H1 (cell line): ENCODE measurements at regions not wholly inside any gene's neighbourhood (a gene's known extent, or its start where the extent isn't known, plus 50 kb on each side); places are given as distances from the start of the nearest gene placed in this dataset.

Source experiments
- CTCF ChIA-PET: fragments of 300-600 bp; sonication (Branson Sonifier 250); formaldehyde crosslinking; loops from one replicate; lab custom pipeline; 2021; ENCODE audit not compliant: partially characterized antibody; lab: Charles Lee
- POLR2A ChIA-PET: fragments of 300-600 bp; sonication (Branson Sonifier 250); formaldehyde crosslinking; loops from one replicate; lab custom pipeline; 2021; ENCODE audit warnings: inconsistent platforms; ENCODE audit not compliant: partially characterized antibody; lab: Charles Lee
- DNase-seq, 2 experiments: peaks; one replicate each; pipeline versions ENCODE4 v3.0.0 to v3.0.0-alpha.2; 2010 to 2022; ENCODE audit warnings: low spot score in 2 of 2, low read depth in 1 of 2, mixed read lengths in 1 of 2
- FAIRE-seq: peaks from 2 replicates; lab custom pipeline; 2011; peaks lifted over from hg19 to GRCh38; lab: Jason Lieb, UNC
- H2AFZ ChIP-seq: 2 replicates; pipeline ENCODE4 v1.8.1; 2012; ENCODE audit warnings: low read length, inconsistent platforms
- H2AK5ac ChIP-seq: 2 replicates; pipeline ENCODE4 v1.6.1; 2013; ENCODE audit warnings: low read depth, low read length
- H2BK120ac ChIP-seq: replicated peaks from 2 replicates; pipeline ENCODE3; 2013; ENCODE audit warnings: low read depth, low read length, inconsistent platforms
- H2BK12ac ChIP-seq: 2 replicates; pipeline ENCODE4 v1.6.1; 2013; ENCODE audit warnings: low read depth, low read length
- H2BK15ac ChIP-seq: 2 replicates; pipeline ENCODE4 v1.6.1; 2013; ENCODE audit warnings: low read length
- H2BK20ac ChIP-seq: 2 replicates; pipeline ENCODE4 v1.6.1; 2013; ENCODE audit warnings: low read length
- H2BK5ac ChIP-seq: 2 replicates; pipeline ENCODE4 v1.6.1; 2013; ENCODE audit warnings: low read depth, low read length
- H3K14ac ChIP-seq: 2 replicates; pipeline ENCODE4 v1.6.1; 2013; ENCODE audit warnings: inconsistent platforms; ENCODE audit not compliant: insufficient read length
- H3K18ac ChIP-seq: 2 replicates; pipeline ENCODE4 v1.6.1; 2013; ENCODE audit warnings: low read length; ENCODE audit errors: extremely low read depth
- H3K23ac ChIP-seq: 2 replicates; pipeline ENCODE4 v1.6.1; 2013; ENCODE audit warnings: inconsistent platforms; ENCODE audit not compliant: insufficient read length
- H3K23me2 ChIP-seq: 2 replicates; pipeline ENCODE4 v1.6.1; 2013; ENCODE audit warnings: low read depth, low read length
- H3K27ac ChIP-seq: 2 replicates; pipeline ENCODE4 v1.6.1; 2011; ENCODE audit warnings: low read depth, low read length, inconsistent platforms
- H3K27me3 ChIP-seq, 4 experiments: replicated peaks in 1 of 4; 1 replicate in 1 of 4; 2 replicates in 3 of 4; pipeline versions ENCODE4 v1.6.1 to v1.8.1; 2011 to 2013; ENCODE audit warnings: low read length in 3 of 4, mild to moderate bottlenecking in 3 of 4, inconsistent platforms in 2 of 4, mixed read lengths in 2 of 4, moderate library complexity in 1 of 4; ENCODE audit not compliant: control insufficient read depth in 3 of 4, insufficient read depth in 3 of 4; ENCODE audit errors: extremely low read depth in 1 of 4
- H3K36me3 ChIP-seq, 4 experiments: 2 replicates each; pipeline versions ENCODE4 v1.6.1 to v1.8.1; 2011 to 2013; ENCODE audit warnings: mild to moderate bottlenecking in 4 of 4, low read length in 3 of 4, moderate library complexity in 2 of 4, control low read depth in 1 of 4, inconsistent platforms in 1 of 4; ENCODE audit not compliant: insufficient read depth in 4 of 4, control insufficient read depth in 2 of 4
- H3K4ac ChIP-seq: replicated peaks from 2 replicates; pipeline ENCODE3; 2013; ENCODE audit warnings: low read length, low read depth, mixed read lengths, inconsistent platforms; ENCODE audit not compliant: insufficient read length
- H3K4me1 ChIP-seq, 4 experiments: replicated peaks in 1 of 4; 1 replicate in 1 of 4; 2 replicates in 3 of 4; pipeline versions ENCODE4 v1.6.1 to v1.8.1; 2011 to 2013; ENCODE audit warnings: low read length in 3 of 4, inconsistent platforms in 2 of 4, mixed read lengths in 1 of 4; ENCODE audit not compliant: insufficient read depth in 4 of 4, control insufficient read depth in 3 of 4
- H3K4me2 ChIP-seq, 2 experiments: 2 replicates each; pipeline versions ENCODE4 v1.6.1 to v1.8.1; 2011 to 2013; ENCODE audit warnings: low read depth in 2 of 2, low read length in 2 of 2, control low read depth in 1 of 2, inconsistent platforms in 1 of 2, mild to moderate bottlenecking in 1 of 2; ENCODE audit not compliant: insufficient read depth in 1 of 2
- H3K4me3 ChIP-seq, 4 experiments: fragments of 200-600, 300-600 bp in 1 of 4; sonication (generic), shearing (Covaris generic), sonication (Bioruptor Twin) in 1 of 4; 2 replicates each; pipeline versions ENCODE4 v1.5.1 to v1.8.1; 2011 to 2016; ENCODE audit warnings: low read length in 4 of 4, low read depth in 3 of 4, control low read depth in 2 of 4, inconsistent platforms in 2 of 4, mild to moderate bottlenecking in 2 of 4, mixed read lengths in 1 of 4, moderate library complexity in 1 of 4; ENCODE audit not compliant: insufficient read depth in 2 of 4; ENCODE audit errors: extremely low read depth in 1 of 4
- H3K56ac ChIP-seq: replicated peaks from 2 replicates; pipeline ENCODE3; 2013; ENCODE audit warnings: low read depth, mild to moderate bottlenecking, mixed read lengths, low read length, inconsistent platforms; ENCODE audit not compliant: insufficient read length
- H3K79me1 ChIP-seq: 2 replicates; pipeline ENCODE4 v1.6.1; 2013; ENCODE audit warnings: low read depth, low read length, control low read depth
- H3K79me2 ChIP-seq, 2 experiments: 2 replicates each; pipeline versions ENCODE4 v1.6.1 to v1.8.1; 2012 to 2013; ENCODE audit warnings: low read length in 2 of 2, mild to moderate bottlenecking in 2 of 2, inconsistent platforms in 1 of 2; ENCODE audit not compliant: insufficient read depth in 2 of 2, control insufficient read depth in 1 of 2
- H3K9ac ChIP-seq, 4 experiments: replicated peaks in 1 of 4; 1 replicate in 1 of 4; 2 replicates in 3 of 4; pipeline versions ENCODE4 v1.6.1 to v1.8.1; 2011 to 2013; ENCODE audit warnings: low read depth in 3 of 4, low read length in 3 of 4, control low read depth in 2 of 4, mild to moderate bottlenecking in 2 of 4, moderate library complexity in 2 of 4, inconsistent platforms in 1 of 4; ENCODE audit errors: extremely low read depth in 1 of 4
- H3K9me3 ChIP-seq, 2 experiments: 2 replicates each; pipeline versions ENCODE4 v1.6.1 to v1.8.1; 2012 to 2013; ENCODE audit warnings: mild to moderate bottlenecking in 2 of 2, moderate library complexity in 2 of 2, control low read depth in 1 of 2, inconsistent platforms in 1 of 2, low read depth in 1 of 2, low read length in 1 of 2, mixed read lengths in 1 of 2; ENCODE audit not compliant: insufficient read depth in 2 of 2
- H4K20me1 ChIP-seq, 2 experiments: replicated peaks in 1 of 2; 2 replicates each; pipeline versions ENCODE3 to v1.8.1; 2011 to 2013; ENCODE audit warnings: inconsistent platforms in 2 of 2, low read length in 2 of 2, mild to moderate bottlenecking in 1 of 2; ENCODE audit not compliant: insufficient read depth in 2 of 2, control insufficient read depth in 1 of 2
- H4K5ac ChIP-seq: 2 replicates; pipeline ENCODE4 v1.6.1; 2013; ENCODE audit warnings: low read length, low read depth, mixed read lengths, inconsistent platforms; ENCODE audit not compliant: insufficient read length
- H4K8ac ChIP-seq: 2 replicates; pipeline ENCODE4 v1.8.0; 2013; ENCODE audit warnings: mild to moderate bottlenecking, moderate library complexity, low read length, inconsistent platforms; ENCODE audit not compliant: insufficient read depth; ENCODE audit errors: extremely low read depth
- H4K91ac ChIP-seq: replicated peaks from 2 replicates; pipeline ENCODE3; 2013; ENCODE audit warnings: low read length, mixed read lengths, inconsistent platforms; ENCODE audit not compliant: insufficient read length
- ATF3 ChIP-seq: IDR thresholded peaks from 2 replicates; pipeline ENCODE4 v1.6.1; 2011; ENCODE audit warnings: low read depth, mild to moderate bottlenecking, low read length; ENCODE audit not compliant: insufficient read depth
- EZH2 ChIP-seq: fragments of 200-600 bp; sonication (generic); IDR thresholded peaks from 2 replicates; pipeline ENCODE4 v1.7.1; 2012; ENCODE audit warnings: low read depth, mild to moderate bottlenecking, moderate library complexity, low read length, inconsistent platforms; ENCODE audit not compliant: severe bottlenecking
- FOSL1 ChIP-seq: IDR thresholded peaks from 2 replicates; pipeline ENCODE4 v1.6.1; 2011; ENCODE audit warnings: mild to moderate bottlenecking, low read depth, low read length, moderate library complexity; ENCODE audit not compliant: insufficient read depth
- HDAC6 ChIP-seq: IDR thresholded peaks from one replicate; pipeline ENCODE4 v1.7.1; 2012; ENCODE audit warnings: low read depth, mild to moderate bottlenecking, inconsistent platforms, low read length, moderate library complexity
- KDM1A ChIP-seq: fragments of 200-600, 300-600 bp; sonication (generic); IDR thresholded peaks from 2 replicates; pipeline ENCODE4 v1.7.1; 2016; ENCODE audit warnings: mild to moderate bottlenecking, low read length, borderline replicate concordance
- NRF1 ChIP-seq: IDR thresholded peaks from 2 replicates; pipeline ENCODE4 v1.6.1; 2011; ENCODE audit warnings: mild to moderate bottlenecking, low read depth, low read length, improper control_type of control experiment
- POLR2AphosphoS5 ChIP-seq: IDR thresholded peaks from 2 replicates; pipeline ENCODE4 v1.6.1; 2011; ENCODE audit warnings: low read depth, low read length
- SIN3A ChIP-seq, 2 experiments: IDR thresholded peaks in 1 of 2; conservative IDR thresholded peaks in 1 of 2; 2 replicates each; pipeline ENCODE4 v1.6.1; 2011 to 2012; ENCODE audit warnings: low read length in 2 of 2, improper control_type of control experiment in 1 of 2, low read depth in 1 of 2, mild to moderate bottlenecking in 1 of 2
- SRF ChIP-seq: IDR thresholded peaks from 2 replicates; pipeline ENCODE4 v1.6.1; 2011; ENCODE audit warnings: mild to moderate bottlenecking, low read depth, low read length, moderate library complexity
- TAF7 ChIP-seq: optimal IDR thresholded peaks from 2 replicates; pipeline ENCODE3; 2011; ENCODE audit warnings: low read depth, mild to moderate bottlenecking, inconsistent platforms, low read length, moderate library complexity, borderline replicate concordance
- TBP ChIP-seq: IDR thresholded peaks from 2 replicates; pipeline ENCODE4 v1.6.1; 2011; ENCODE audit warnings: low read depth, low read length, improper control_type of control experiment
- WGBS, 2 experiments: shearing (Covaris generic) in 1 of 2; methylation state at CpG; one replicate each; pipeline versions ENCODE4 v1.1.6 to v1.1.7; 2013 to 2015; ENCODE audit warnings: low lambda C conversion rate in 2 of 2, mixed read lengths in 2 of 2, inconsistent platforms in 1 of 2, low coverage in 1 of 2, missing lambda C conversion rate in 1 of 2; ENCODE audit not compliant: insufficient replicate concordance in 2 of 2, insufficient coverage in 1 of 2, insufficient read length in 1 of 2; ENCODE audit errors: extremely low coverage in 1 of 2, missing lambda C conversion rate in 1 of 2; 5-methylcytosine and 5-hydroxymethylcytosine counted together

GRCh38 chr3:31100519-31100918 is 206.1 kb upstream of the GADL1 start:
- H3K79me1 ChIP-seq: no peaks in the 10 kb centered on the region
- H3K4ac ChIP-seq: no peak overlapping the region
- no peak overlapping the region for H3K4me3 ChIP-seq
- H2BK120ac ChIP-seq: no peak overlapping the region
- no peaks in the 10 kb centered on the region for H4K20me1 ChIP-seq
- peaks cover 0 to 3% (median 1%) of the 10 kb centered on the region in 4 experiments; a peak in 2 of 7 replicates for H3K4me1 ChIP-seq
- no peak overlapping the region for H4K5ac ChIP-seq
- H3K56ac ChIP-seq: no peak overlapping the region
- H2AK5ac ChIP-seq: no peak overlapping the region
- no peak overlapping the region for H3K4me2 ChIP-seq
- H3K23ac ChIP-seq: no peak overlapping the region
- H3K9me3 ChIP-seq: no peaks in the 10 kb centered on the region
- H2BK20ac ChIP-seq: no peak overlapping the region
- H2AFZ ChIP-seq: no peak overlapping the region
- no peak overlapping the region for H3K9ac ChIP-seq
- TF ChIP-seq KDM1A (no peak), ATF3 (no peak), POLR2AphosphoS5 (no peak), SRF (no peak), EZH2 (no peak), NRF1 (no peak), SIN3A (conservative IDR thresholded peaks at IDR 0.05 in 1 of 2, IDR thresholded peaks at IDR 0.05 in 1 of 2; ENCODE audit: low read depth in 1 of 2, low read length in 2 of 2) (no peak), FOSL1 (no peak), HDAC6 (no peak), TAF7 (no peak), TBP (no peak)
- H2BK5ac ChIP-seq: no peak overlapping the region
- FAIRE-seq (no peak), DNase-seq (no peak)
- no peaks in the 10 kb centered on the region for H3K36me3 ChIP-seq
- H4K91ac ChIP-seq: no peak overlapping the region
- no peak overlapping the region for H3K27ac ChIP-seq
- POLR2A ChIA-PET: no interaction called here
- H4K8ac ChIP-seq: no peak overlapping the region
- CTCF ChIA-PET: no interaction called here
- 84% methylated on average over 1 of the region's 1 CpG; no CpG with 5 or more reads in 1 of the 2 experiments for WGBS, 2 experiments
- no peak overlapping the region for H3K14ac ChIP-seq
- H3K23me2 ChIP-seq: no peaks in the 10 kb centered on the region
- no peaks in the 10 kb centered on the region for H3K79me2 ChIP-seq
- no peak overlapping the region for H3K18ac ChIP-seq
- H3K27me3 ChIP-seq: no peaks in the 10 kb centered on the region
- H2BK15ac ChIP-seq: no peak overlapping the region
- H2BK12ac ChIP-seq: no peak overlapping the region
